CD4-positive, alpha-beta T cell treated with Interleukin-1 beta for 1 hour (primary cell): ENCODE measurements at regions not wholly inside any gene's neighbourhood (a gene's known extent, or its start where the extent isn't known, plus 50 kb on each side); places are given as distances from the start of the nearest gene placed in this dataset.

ENCODE experiments used
- DNase-seq, 2 donors: peaks; one replicate each; pipeline ENCODE4 v3.0.0-alpha.2; 2020 to 2022

GRCh38 chr2:217291259-217291658 is 431.4 kb upstream of the TNP1 start:
- no peak for DNase-seq

- no peak for DNase-seq
These were observed 430.6 kb upstream of the TNP1 start for GRCh38 chr2:217290467-217290866.

GRCh38 chr2:217289907-217290280 is 430.0 kb upstream of the TNP1 start:
- no peak for DNase-seq

GRCh38 chr2:217289177-217289906 is 429.5 kb upstream of the TNP1 start:
- DNase-seq: no peak

GRCh38 chr2:217288472-217289063 is 428.7 kb upstream of the TNP1 start:
- no peak for DNase-seq

- no peak for DNase-seq
These were observed 427.0 kb upstream of the TNP1 start for GRCh38 chr2:217286833-217287232.

- no peak for DNase-seq
These were observed 426.1 kb upstream of the TNP1 start for GRCh38 chr2:217285926-217286325.

GRCh38 chr2:217283460-217283859 is 423.6 kb upstream of the TNP1 start:
- no peak for DNase-seq

- DNase-seq: no peak
These were observed 422.7 kb upstream of the TNP1 start for GRCh38 chr2:217282531-217282930.

GRCh38 chr2:217279556-217279955 is 419.7 kb upstream of the TNP1 start:
- no peak for DNase-seq

GRCh38 chr2:217279140-217279539 is 419.3 kb upstream of the TNP1 start:
- DNase-seq: no peak

- DNase-seq: no peak
These were observed 418.0 kb upstream of the TNP1 start for GRCh38 chr2:217277646-217278398.

- DNase-seq: no peak
These were observed 416.6 kb upstream of the TNP1 start for GRCh38 chr2:217276433-217276832.

GRCh38 chr2:217275091-217275490 is 415.2 kb upstream of the TNP1 start:
- no peak for DNase-seq

- no peak for DNase-seq
These were observed 414.7 kb upstream of the TNP1 start for GRCh38 chr2:217274578-217274977.

GRCh38 chr2:217273851-217274250 is 414.0 kb upstream of the TNP1 start:
- no peak for DNase-seq

- DNase-seq: no peak
These were observed 413.3 kb upstream of the TNP1 start for GRCh38 chr2:217273162-217273561.

GRCh38 chr2:217271813-217272212 is 411.9 kb upstream of the TNP1 start:
- DNase-seq: no peak

GRCh38 chr2:217270485-217271121 is 410.7 kb upstream of the TNP1 start:
- DNase-seq: no peak

- DNase-seq: no peak
These were observed 410.0 kb upstream of the TNP1 start for GRCh38 chr2:217269701-217270484.

- DNase-seq: no peak
These were observed 409.1 kb upstream of the TNP1 start for GRCh38 chr2:217268978-217269377.

- no peak for DNase-seq
These were observed 407.9 kb upstream of the TNP1 start for GRCh38 chr2:217267758-217268157.

GRCh38 chr2:217263756-217264155 is 403.9 kb upstream of the TNP1 start:
- no peak for DNase-seq
